A673 (cell line): ENCODE measurements at regions not wholly inside any gene's neighbourhood (a gene's known extent, or its start where the extent isn't known, plus 50 kb on each side); places are given as distances from the start of the nearest gene placed in this dataset.

Experiments
- CTCF ChIP-seq: fragments of 300-800, 200-600 bp; sonication (generic); conservative IDR thresholded peaks from 2 replicates; pipeline ENCODE4 v1.5.1; 2017; ENCODE audit warnings: low read depth, mild to moderate bottlenecking, antibody characterized with exemption, low read length, moderate library complexity, mixed read lengths
- EZH2 ChIP-seq: fragments of 200-600 bp; sonication (generic); IDR thresholded peaks from 2 replicates; pipeline ENCODE4 v1.6.1; 2017; ENCODE audit warnings: borderline replicate concordance, low read depth, mild to moderate bottlenecking, mixed read lengths, antibody characterized with exemption, low read length; ENCODE audit not compliant: poor library complexity, severe bottlenecking

- TF ChIP-seq CTCF (no peak), EZH2 (no peak)
Measured at GRCh38 chr3:104537323-104537722, 829.4 kb upstream of the ALCAM start.
